ENCODE measurements at regions not wholly inside any gene's neighbourhood (a gene's known extent, or its start where the extent isn't known, plus 50 kb on each side); places are given as distances from the start of the nearest gene placed in this dataset.

- DNase-seq (ENCODE audit: low read depth): no peak
- no peak for TF ChIP-seq CTCF (IDR thresholded peaks at IDR 0.05; ENCODE audit: low read depth, low read length, missing control alignments)
- no peak overlapping the region for H3K4me3 ChIP-seq (ENCODE audit: low read depth, low read length)
Measured at GRCh38 chr9:118918180-118918579, 451.1 kb downstream of the BRINP1 start.

- TF ChIP-seq CTCF (IDR thresholded peaks at IDR 0.05; ENCODE audit: low read depth, low read length, missing control alignments): no peak
- no peak overlapping the region for H3K4me3 ChIP-seq (ENCODE audit: low read depth, low read length)
- DNase-seq (ENCODE audit: low read depth): no peak
Measured at GRCh38 chr9:118928722-118929121, 440.5 kb downstream of the BRINP1 start.

GRCh38 chr9:118929287-118929686 is 439.9 kb downstream of the BRINP1 start:
- no peak for TF ChIP-seq CTCF (IDR thresholded peaks at IDR 0.05; ENCODE audit: low read depth, low read length, missing control alignments)
- H3K4me3 ChIP-seq (ENCODE audit: low read depth, low read length): no peak overlapping the region
- no peak for DNase-seq (ENCODE audit: low read depth)

- no peak for TF ChIP-seq CTCF (IDR thresholded peaks at IDR 0.05; ENCODE audit: low read depth, low read length, missing control alignments)
- H3K4me3 ChIP-seq (ENCODE audit: low read depth, low read length): no peak overlapping the region
Measured at GRCh38 chr9:118931941-118932340, 437.3 kb downstream of the BRINP1 start.

GRCh38 chr9:118938581-118938980 is 430.7 kb downstream of the BRINP1 start:
- no peak for DNase-seq (ENCODE audit: low read depth)
- TF ChIP-seq CTCF (IDR thresholded peaks at IDR 0.05; ENCODE audit: low read depth, low read length, missing control alignments): no peak
- no peak overlapping the region for H3K4me3 ChIP-seq (ENCODE audit: low read depth, low read length)

More at GRCh38 chr9:118931941-118932340, 437.3 kb downstream of the BRINP1 start:
- no peak for DNase-seq (ENCODE audit: low read depth)

- H3K4me3 ChIP-seq (ENCODE audit: low read depth, low read length): no peak overlapping the region
- no peak for DNase-seq (ENCODE audit: low read depth)
- no peak for TF ChIP-seq CTCF (IDR thresholded peaks at IDR 0.05; ENCODE audit: low read depth, low read length, missing control alignments)
Measured at GRCh38 chr9:118940473-118940872, 428.8 kb downstream of the BRINP1 start.

- TF ChIP-seq CTCF (IDR thresholded peaks at IDR 0.05; ENCODE audit: low read depth, low read length, missing control alignments): no peak
- no peak overlapping the region for H3K4me3 ChIP-seq (ENCODE audit: low read depth, low read length)
Measured at GRCh38 chr9:118946669-118947068, 422.6 kb downstream of the BRINP1 start.

More at GRCh38 chr9:118946669-118947068, 422.6 kb downstream of the BRINP1 start:
- no peak for DNase-seq (ENCODE audit: low read depth)
